GM18909 (cell line): ENCODE measurements at regions not wholly inside any gene's neighbourhood (a gene's known extent, or its start where the extent isn't known, plus 50 kb on each side); places are given as distances from the start of the nearest gene placed in this dataset.

ENCODE experiments used
- ATAC-seq: cut with Tn5 transposase; IDR thresholded peaks from one replicate; pipeline ENCODE4 v1.9.1; 2021; ENCODE audit warnings: mild to moderate bottlenecking; ENCODE audit not compliant: unreplicated experiment, poor library complexity

DNA sequence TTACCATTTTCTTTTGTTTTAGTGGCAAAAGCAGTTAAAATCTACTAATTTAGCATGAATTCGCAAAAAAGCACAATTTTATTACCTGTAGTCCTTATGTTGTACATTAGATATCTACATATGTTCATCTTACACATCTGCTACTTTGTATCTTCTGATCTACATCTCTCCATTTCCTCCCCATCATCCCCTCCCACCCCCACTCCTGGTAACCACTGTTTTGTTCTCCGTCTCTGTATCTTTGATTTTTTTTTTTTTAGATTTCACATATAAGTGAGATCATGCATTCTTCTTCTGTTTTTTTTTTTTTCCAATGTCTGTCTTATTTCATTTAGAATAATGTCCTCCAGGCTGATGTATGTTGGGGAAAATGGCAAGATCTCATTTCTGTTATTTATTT lies 922.7 kb downstream of the VRK1 start:
- no peak for ATAC-seq

DNA sequence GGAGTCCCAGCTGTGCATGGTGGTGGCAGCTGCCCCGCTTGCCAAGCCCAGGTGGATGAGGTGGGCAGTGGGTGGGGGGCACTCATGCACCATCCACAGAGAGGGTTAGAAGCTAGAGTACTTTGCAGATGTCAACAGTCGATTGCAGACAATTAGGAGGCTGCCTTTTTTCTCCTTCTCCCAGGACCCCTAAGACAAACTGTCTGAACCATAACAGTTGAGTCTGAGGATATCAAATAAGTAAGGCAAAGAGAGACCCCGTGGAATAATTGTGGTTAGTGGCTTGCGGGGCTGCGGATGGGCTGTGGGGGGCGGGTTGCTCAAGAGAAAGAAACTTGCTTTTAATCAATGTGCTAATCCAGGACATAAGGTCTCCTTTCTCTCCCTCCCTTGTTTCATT lies 926.2 kb downstream of the VRK1 start:
- ATAC-seq = no peak

DNA sequence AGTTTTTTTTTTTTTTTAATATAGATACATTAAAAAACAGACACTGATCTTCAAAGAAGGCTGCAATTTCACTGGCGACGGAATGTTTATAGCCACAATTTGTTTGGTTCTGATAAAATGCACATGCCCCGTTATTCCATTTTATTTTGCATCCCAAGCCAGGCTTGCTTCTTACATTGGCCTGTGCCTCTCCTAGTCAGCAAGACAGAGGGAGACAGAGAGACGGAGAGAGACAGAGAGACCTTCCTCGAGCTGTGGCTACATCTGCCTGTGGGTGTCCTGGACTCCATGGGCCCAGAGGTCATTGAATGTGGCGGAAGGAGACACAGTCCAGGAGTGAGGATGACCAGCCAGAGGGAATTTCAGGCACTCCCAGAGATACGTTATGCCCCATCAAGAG lies 926.6 kb downstream of the VRK1 start:
- ATAC-seq = no peak

DNA sequence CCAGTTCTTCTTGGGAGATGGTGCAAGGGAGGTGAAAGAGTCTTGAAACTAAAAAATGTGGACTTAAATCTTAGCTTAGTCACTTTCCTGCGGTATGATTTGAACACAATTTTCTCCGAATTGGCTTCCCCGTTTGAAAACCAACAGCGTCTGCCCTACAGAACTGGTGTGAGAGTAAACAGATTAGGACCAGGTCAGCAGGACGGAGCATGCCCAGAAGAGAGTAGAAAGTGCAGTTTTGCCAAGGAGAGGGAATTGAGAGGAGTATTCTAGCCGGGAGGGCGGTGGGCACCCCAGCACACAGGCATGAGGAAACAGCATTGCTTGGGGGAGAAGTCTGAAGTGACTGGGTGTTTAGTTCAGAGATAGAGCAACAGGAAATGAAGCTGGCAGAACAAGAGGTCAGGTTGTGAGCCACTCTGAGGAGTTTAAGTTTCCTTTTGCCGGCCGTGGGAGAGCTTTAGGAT lies 927.1 kb downstream of the VRK1 start:
- no peak for ATAC-seq

DNA sequence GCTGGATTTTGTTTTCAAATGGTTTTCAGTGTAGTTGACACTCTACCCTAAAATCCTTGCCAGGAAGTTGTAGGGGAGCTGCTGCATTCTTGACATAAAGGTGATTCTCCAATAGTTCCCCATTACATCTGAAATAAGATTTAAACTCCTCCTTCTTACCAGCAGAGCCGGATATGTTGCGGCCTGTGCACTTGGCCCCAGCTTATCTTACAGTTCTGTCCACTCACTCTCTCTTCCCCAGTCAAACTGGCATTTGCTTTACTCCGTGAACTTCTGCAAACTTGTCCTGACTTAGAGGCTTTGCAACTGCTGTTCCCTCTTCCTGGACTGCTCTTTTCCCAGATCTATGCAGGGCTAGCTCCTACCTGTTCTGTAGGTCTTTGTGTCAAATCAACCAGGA lies 929.5 kb downstream of the VRK1 start:
- ATAC-seq = no peak

DNA sequence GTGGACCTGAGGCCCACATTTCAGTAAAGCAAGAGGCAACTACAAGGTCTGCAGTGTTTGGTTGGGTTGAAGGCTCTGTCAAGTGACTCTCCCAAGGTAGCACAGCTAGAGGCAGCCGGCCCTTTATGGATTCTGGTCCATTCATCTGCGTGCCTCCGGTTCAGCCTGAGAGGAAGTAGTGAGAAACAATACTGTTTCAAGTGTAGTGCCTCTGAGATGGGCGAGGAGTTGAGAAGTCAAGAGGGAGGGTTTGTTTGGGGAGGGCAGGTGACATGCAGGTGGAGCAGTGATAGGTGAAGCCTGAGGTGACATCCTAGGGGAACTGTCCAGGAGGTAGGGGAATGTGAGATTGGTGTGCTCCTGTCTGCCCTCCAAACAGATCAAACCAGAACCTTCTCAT lies 933.5 kb downstream of the VRK1 start:
- no peak for ATAC-seq

DNA sequence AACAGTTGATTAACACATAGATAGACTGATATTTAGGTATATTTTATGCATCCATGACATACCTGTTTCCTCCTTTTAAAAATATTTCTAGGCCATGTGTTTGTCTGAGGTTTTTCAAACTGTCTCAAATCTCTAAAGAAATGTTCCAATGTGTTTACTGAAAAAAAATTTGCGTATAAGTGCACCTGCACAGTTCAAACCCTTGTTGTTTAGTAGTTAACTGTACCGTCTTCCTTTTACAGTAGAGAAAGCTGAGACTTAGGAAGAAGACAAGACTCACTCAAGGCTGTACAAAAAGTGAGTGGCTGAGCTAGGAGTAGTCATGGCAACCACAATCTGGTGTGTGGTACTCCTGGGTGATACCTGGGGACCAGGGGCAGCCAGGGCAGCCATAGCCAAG lies 934.6 kb downstream of the VRK1 start:
- no peak for ATAC-seq

DNA sequence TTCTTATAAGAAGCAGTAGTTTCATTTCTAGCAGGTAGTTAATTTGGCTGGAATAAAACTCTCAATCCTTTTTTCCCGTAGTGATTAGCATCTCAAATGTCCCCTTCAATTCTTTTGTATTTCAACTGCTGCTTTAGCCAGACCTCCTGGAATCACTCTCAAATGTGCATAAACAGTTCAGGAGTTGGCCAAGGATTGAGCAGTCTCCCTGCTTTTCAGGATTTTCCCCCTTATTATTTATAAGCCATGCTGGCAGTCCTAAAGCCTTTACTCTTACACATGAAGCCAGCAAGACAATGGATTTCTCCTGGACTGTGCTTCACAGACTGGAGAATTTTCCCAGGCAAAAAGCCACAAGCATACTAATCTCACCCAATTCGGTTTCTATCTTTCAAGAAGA lies 950.1 kb downstream of the VRK1 start:
- ATAC-seq = no peak

DNA sequence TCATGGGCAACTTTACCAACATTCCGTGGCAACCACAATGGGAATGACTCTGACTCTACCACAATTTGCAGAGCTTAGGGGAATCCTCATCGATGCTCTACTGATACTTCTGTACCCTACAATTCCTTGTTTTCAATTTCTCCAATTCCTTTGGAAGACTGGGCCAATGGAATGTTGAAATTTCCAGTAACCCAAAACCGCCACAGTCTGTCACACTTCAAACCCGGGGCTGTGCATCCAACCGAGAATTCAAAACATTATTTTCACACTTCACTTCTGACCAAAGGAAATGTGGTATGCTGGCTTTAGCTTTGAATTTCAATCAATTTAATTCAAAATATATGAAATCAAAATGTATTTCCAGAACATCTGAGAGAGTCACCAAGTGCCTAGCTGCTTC lies 951.4 kb downstream of the VRK1 start:
- ATAC-seq = no peak

DNA sequence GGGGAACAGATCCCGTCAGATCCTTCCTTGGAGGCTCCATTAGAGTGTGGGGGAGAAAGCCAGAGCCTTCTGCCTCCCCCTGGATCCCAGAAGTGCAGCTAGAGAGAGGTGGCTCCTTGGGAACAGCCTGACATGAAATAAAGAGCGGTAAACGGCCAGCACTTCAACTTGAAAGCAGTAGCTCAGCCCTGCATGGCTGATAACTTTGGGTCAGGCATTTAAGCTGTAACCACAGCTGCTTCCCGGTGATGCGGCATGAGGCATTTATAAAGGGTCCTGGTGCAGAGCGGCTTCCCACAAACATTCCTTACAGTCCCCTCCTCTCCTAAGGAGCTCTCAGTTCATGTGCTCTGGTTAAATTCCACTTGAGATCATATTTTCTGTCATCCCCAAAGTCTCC lies 960.3 kb downstream of the VRK1 start:
- no peak for ATAC-seq

DNA sequence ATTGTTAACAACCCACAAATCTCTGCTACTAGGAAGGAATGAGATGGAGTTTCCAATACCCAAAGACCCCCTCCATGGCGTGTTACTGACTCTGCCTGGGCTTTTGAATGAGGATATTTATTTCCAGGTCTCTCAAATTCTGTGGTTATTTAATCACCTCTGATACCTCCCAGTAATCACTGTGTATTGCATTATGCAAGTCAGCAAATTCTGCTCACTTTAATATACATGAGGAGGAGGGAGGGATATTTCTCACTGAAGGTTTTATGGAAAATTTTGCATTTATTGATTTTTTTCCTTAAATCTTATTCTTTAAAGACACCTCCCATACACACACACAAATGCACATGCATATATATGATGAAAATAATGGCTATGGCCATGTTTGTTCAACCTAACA lies 962.9 kb downstream of the VRK1 start:
- no peak for ATAC-seq

DNA sequence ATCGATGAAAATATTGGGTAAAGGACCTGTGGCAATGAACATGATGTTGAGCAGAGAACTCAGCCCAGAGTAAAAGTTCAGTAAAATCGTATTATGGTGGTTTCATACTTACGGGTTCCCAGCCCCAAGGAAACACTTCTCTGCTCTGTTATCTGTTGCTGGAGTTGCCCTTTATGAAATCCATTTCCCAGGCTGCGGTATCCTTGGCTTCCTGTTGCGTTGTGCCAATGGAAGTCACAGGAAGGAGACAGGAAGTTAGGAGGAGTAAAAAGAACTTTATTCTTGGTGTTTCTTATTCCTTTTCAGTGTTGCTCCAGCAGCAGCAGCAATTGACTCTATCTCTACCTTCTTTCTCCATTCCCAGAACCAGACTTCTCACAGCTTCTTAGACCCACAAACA lies 965.2 kb downstream of the VRK1 start:
- ATAC-seq = no peak

DNA sequence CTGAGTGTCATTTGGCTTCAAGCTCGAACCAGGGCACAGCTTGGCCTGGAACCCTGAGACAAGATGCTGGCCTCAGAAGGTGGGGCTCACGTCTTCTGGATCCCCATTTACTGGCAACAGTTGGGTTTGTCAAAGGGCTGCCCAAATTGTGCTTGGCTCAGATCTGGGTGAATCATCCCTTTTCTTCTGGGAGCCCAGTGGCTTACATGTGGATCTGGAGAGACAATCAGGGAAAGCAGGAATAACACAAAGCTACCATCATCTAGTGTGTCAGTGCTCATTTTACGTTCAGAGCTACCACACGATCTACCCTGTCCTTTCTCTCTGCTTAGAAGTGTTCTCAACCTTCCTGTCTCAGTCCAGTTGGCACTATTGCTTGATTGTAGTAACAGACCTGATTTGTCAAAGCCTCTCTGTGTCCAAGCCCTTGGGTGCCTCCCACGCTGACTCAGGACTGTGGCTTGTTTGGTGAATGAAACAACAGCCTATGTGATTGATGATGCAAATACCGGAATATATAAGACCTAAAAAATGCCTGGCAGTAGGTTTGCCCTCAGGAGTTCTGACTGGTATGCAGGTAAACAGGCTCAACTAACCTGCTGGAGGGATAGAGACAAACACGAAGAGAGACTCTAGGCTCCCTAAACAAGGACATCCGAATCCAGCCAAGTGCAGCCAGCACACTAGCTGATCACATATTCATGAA lies 974.3 kb downstream of the VRK1 start:
- ATAC-seq = no peak

DNA sequence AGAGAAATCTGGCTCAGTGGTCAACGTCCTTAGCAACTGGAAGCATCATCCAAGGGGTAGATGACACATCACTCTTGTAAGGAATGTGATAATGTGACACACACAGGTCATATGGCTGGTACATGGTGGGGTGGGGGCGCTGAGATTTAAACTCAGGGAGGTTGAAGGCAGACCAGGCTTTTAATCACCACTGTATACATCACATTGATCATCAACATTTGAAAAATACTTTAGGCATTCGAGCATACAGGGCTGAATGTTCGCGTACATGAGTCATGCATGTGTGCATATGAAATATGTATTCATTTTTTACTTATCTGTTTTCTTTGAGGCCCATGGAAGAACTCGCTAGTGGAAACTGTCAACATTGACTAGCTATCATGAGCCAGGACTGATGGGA lies 976.4 kb downstream of the VRK1 start:
- no peak for ATAC-seq

DNA sequence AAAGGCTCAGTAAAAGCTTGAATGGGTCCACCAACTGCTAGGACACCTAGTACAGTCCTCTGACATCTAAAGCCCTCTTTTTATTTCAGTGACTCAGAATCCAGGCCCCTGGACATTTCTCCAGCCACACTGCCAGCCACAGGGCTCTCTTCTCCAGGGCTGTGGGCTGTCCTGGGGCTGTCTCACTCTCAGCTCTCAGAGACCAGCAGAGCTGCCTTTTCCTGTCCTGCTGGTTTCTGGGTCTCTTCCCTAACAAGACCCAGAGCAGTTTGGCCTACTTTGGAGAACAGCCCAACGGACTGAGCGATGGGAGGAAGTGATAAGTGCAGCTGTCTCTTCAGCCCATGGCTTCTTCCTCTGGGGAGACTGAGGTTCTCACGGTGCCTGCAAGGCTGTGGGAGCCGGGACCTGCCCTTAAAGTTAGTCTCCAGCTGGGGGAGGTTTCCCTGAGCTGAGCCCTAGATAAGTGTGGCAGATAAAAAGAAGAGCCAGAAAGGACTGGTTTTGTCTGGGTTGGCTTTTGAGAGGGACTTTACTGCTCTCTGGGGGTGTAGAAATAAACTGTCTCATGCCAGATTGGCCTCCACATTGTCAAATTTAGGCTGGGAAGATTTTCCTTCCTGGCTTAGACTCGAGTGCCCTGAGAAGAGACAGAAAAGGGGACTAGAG lies 979.8 kb downstream of the VRK1 start:
- ATAC-seq = no peak

DNA sequence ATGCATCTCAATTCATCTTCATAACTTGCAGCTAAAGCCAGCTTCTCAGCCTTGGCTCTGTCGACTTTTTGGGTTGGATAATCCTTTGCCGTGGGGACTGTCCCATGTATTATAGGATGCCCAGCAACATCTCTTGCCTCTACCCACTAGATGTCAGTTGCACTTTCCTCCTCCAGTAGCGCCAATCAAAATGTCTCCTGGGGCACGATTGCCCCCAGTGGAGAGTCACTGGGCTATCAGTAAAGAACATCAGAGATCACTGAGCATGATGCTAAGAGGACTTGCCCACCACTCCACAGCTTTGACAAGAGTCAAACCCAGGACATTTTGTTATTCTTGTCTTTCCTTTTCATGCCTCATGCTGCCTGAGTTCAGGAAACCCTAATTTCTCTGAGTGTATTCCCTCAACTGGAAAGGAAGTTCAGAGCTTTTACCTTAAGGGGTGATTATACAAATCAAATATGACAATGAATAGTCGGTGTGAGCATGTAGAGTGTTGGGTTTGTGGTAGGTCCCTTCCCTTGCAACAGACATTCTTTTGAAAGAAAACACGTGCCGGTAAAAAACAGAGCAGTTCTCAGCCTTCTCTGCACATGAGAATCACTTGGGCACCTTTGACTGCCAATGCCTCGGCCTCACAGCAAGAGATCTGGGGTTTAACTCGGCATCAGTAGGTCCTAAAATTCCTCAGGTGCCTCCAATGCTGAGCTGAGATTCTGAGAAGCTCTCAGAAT lies 980.6 kb downstream of the VRK1 start:
- no peak for ATAC-seq

DNA sequence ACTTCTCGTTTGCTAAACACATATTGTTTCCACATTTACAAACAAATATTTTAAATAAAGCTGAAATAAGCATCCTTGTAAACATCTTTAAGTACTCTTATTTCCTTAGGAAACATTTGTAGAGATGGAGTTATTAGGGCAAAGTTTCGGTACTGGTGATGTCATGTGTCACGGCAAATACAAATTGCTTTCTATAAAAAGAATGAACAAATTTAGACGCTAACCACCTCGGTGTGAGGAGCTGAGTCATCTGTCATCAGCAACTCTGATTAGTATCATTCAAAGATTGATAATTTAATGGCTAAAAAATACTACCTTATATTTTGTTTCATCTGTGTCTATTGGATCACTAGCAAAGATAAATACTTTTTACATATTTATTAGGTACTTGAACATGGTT lies 982.0 kb downstream of the VRK1 start:
- no peak for ATAC-seq

DNA sequence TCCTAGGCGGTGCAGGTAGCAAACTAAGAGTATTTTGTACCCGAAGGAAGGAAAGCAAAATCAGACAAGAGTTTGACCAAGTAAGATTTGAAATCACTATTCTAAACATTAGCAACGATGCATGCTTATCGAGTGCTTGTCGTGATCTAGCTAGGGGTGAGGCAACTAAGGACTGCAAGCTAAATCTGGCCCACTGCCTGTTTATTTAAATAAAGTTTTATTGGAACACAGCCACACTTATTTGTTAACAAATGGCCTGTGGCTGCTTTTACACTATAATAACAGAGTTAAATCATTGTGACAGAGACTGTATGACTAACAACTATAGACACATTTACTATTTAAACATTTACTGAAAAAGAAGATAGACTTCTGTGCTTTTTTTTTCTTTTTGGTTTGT lies 983.6 kb downstream of the VRK1 start:
- ATAC-seq = no peak

DNA sequence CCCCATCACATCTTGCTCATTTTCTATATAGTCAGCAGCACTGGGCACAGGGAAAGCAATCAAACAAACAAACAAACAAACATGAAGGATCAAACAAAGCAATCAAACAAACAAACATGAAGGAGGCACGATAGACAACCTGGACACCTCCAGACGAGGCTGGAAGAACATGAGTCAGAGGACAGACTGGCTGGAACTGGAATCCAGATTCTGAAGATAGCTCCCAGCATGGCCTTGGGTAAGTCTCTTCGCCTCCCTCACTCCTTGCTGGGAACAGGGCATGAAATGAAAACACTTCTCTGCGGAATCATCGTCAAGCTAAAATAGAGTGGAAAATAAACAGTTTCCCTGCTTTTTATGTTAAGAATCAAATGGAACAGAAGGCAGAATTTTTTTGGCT lies 984.8 kb downstream of the VRK1 start:
- ATAC-seq = no peak

DNA sequence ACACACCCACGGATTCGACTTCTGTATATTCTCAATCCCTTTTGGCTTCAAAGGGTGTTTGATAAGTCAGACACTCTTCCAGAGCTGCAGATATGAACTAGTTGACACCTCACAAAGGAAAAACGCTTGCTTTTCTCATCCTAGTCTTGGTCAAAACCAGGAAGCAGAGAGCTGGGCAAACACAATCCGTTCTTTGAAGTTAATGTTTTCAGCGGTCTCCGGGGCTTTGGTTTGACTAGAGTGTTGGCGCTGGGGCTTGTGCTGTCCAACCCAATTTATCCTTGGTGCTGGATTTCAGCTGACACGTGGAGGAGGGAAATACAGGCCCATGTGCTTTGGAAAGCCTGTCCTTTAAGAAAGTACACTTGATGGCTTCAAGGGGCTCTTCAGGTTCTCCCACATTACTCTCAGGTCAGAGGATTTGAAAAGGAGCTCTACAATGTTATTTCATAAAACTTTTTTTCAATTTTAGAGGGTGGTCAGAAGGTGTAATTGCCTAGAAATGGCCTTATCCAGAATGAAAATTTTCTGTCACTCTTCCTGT lies 985.8 kb downstream of the VRK1 start:
- no peak for ATAC-seq

DNA sequence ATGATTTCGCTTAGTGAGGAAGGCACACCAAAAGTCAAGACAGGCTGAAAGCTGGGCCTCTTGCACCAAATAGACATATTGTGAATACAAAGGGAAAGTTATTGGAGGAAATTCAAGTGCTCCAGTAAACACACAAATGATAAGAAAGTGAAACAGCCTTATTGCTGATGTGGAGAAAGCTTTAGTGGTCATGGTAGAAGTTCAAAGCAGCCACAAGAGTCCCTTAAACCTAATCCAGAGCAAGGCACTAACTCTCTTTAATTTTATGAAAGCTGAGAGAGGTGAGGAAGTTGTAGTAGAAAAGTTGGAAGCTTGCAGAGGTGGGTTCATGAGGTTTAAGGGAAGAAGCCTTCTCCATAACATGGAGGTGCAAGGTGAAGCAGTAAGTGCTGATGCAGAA lies 988.3 kb downstream of the VRK1 start:
- ATAC-seq = no peak
